Muscle layer of colon (tissue), 2 donors: ENCODE measurements at regions not wholly inside any gene's neighbourhood (a gene's known extent, or its start where the extent isn't known, plus 50 kb on each side); places are given as distances from the start of the nearest gene placed in this dataset.

Source experiments
- H3K27ac ChIP-seq: one replicate; pipeline ENCODE4 v1.7.0; 2013; ENCODE audit warnings: low read depth, mild to moderate bottlenecking, low read length, moderate library complexity
- H3K27me3 ChIP-seq, 2 donors: one replicate each; pipeline ENCODE4 v1.7.0; 2013; ENCODE audit warnings: low read length in 2 of 2, mild to moderate bottlenecking in 2 of 2; ENCODE audit not compliant: insufficient read depth in 2 of 2, control insufficient read depth in 1 of 2
- H3K36me3 ChIP-seq: one replicate; pipeline ENCODE4 v1.7.0; 2013; ENCODE audit warnings: mild to moderate bottlenecking, low read length; ENCODE audit not compliant: insufficient read depth
- H3K4me1 ChIP-seq: one replicate; pipeline ENCODE4 v1.7.0; 2013; ENCODE audit warnings: mild to moderate bottlenecking, low read length; ENCODE audit not compliant: insufficient read depth
- H3K4me3 ChIP-seq, 2 donors: one replicate each; pipeline ENCODE4 v1.7.0; 2013; ENCODE audit warnings: low read length in 2 of 2, low read depth in 1 of 2, mild to moderate bottlenecking in 1 of 2, moderate library complexity in 1 of 2
- H3K9ac ChIP-seq: one replicate; pipeline ENCODE4 v1.7.0; 2013; ENCODE audit warnings: low read length
- H3K9me3 ChIP-seq: one replicate; pipeline ENCODE4 v1.7.0; 2013; ENCODE audit warnings: mild to moderate bottlenecking, low read length
- donor health status: abdominal sarcoma.
- donor health status: Adenocarcinoma of cecum.

GRCh38 chr9:28600226-28600625 lies 1026.9 kb upstream of the C9orf72 start:
- Histone ChIP-seq H3K4me3 (no peak overlapping the region), H3K27me3 (no peaks in the 10 kb centered on the region), H3K27ac (no peak overlapping the region), H3K9me3 (no peaks in the 10 kb centered on the region), H3K36me3 (no peaks in the 10 kb centered on the region), H3K9ac (no peak overlapping the region), H3K4me1 (peaks cover 5% of the 10 kb centered on the region)

- Histone ChIP-seq H3K4me1 (peaks cover 2% of the 10 kb centered on the region), H3K9ac (no peak overlapping the region), H3K9me3 (no peaks in the 10 kb centered on the region), H3K27ac (no peak overlapping the region), H3K27me3 (no peaks in the 10 kb centered on the region), H3K4me3 (no peak overlapping the region), H3K36me3 (no peaks in the 10 kb centered on the region)
Observed at GRCh38 chr9:28607843-28608242, 1034.6 kb upstream of the C9orf72 start.

- H3K27me3 ChIP-seq: no peaks in the 10 kb centered on the region
- no peaks in the 10 kb centered on the region for H3K36me3 ChIP-seq
- H3K27ac ChIP-seq: no peak overlapping the region
- H3K9ac ChIP-seq: no peak overlapping the region
- H3K9me3 ChIP-seq: no peaks in the 10 kb centered on the region
- H3K4me1 ChIP-seq: no peaks in the 10 kb centered on the region
- H3K4me3 ChIP-seq: no peak overlapping the region
Observed at GRCh38 chr9:28610339-28610738, 1037.1 kb upstream of the C9orf72 start.

GRCh38 chr9:28616310-28616709 lies 1043.0 kb upstream of the C9orf72 start:
- Histone ChIP-seq H3K4me3 (no peak overlapping the region), H3K4me1 (no peaks in the 10 kb centered on the region), H3K9ac (no peak overlapping the region), H3K27ac (no peak overlapping the region), H3K9me3 (no peaks in the 10 kb centered on the region), H3K36me3 (no peaks in the 10 kb centered on the region), H3K27me3 (no peaks in the 10 kb centered on the region)

GRCh38 chr9:28620011-28620410 lies 1046.7 kb upstream of the C9orf72 start:
- Histone ChIP-seq H3K4me1 (no peaks in the 10 kb centered on the region), H3K4me3 (no peak overlapping the region), H3K9me3 (no peaks in the 10 kb centered on the region)

GRCh38 chr9:28620661-28621060 lies 1047.4 kb upstream of the C9orf72 start:
- H3K27ac ChIP-seq: no peak overlapping the region
- no peaks in the 10 kb centered on the region for H3K27me3 ChIP-seq
- H3K9ac ChIP-seq: no peak overlapping the region
- no peaks in the 10 kb centered on the region for H3K4me1 ChIP-seq
- H3K4me3 ChIP-seq: no peak overlapping the region
- H3K9me3 ChIP-seq: no peaks in the 10 kb centered on the region
- no peaks in the 10 kb centered on the region for H3K36me3 ChIP-seq

More at GRCh38 chr9:28620011-28620410, 1046.7 kb upstream of the C9orf72 start:
- no peaks in the 10 kb centered on the region for H3K36me3 ChIP-seq
- no peak overlapping the region for H3K27ac ChIP-seq
- no peak overlapping the region for H3K9ac ChIP-seq
- no peaks in the 10 kb centered on the region for H3K27me3 ChIP-seq

- no peak overlapping the region for H3K9ac ChIP-seq
- no peak overlapping the region for H3K4me3 ChIP-seq
- H3K4me1 ChIP-seq: no peaks in the 10 kb centered on the region
- H3K36me3 ChIP-seq: no peaks in the 10 kb centered on the region
- no peaks in the 10 kb centered on the region for H3K9me3 ChIP-seq
- no peak overlapping the region for H3K27ac ChIP-seq
- no peaks in the 10 kb centered on the region for H3K27me3 ChIP-seq
Observed at GRCh38 chr9:28624771-28625170, 1051.5 kb upstream of the C9orf72 start.

- no peaks in the 10 kb centered on the region for H3K27me3 ChIP-seq
Observed at GRCh38 chr9:28628031-28628430, 1054.8 kb upstream of the C9orf72 start.

GRCh38 chr9:28648723-28649122 lies 1075.4 kb upstream of the C9orf72 start:
- Histone ChIP-seq H3K9me3 (no peaks in the 10 kb centered on the region), H3K4me3 (no peak overlapping the region), H3K9ac (no peak overlapping the region), H3K27me3 (no peaks in the 10 kb centered on the region), H3K27ac (no peak overlapping the region), H3K4me1 (no peaks in the 10 kb centered on the region), H3K36me3 (no peaks in the 10 kb centered on the region)

More at GRCh38 chr9:28628031-28628430, 1054.8 kb upstream of the C9orf72 start:
- H3K4me1 ChIP-seq: no peaks in the 10 kb centered on the region
- H3K9me3 ChIP-seq: no peaks in the 10 kb centered on the region
- H3K27ac ChIP-seq: no peak overlapping the region
- no peak overlapping the region for H3K9ac ChIP-seq
- no peak overlapping the region for H3K4me3 ChIP-seq
- H3K36me3 ChIP-seq: no peaks in the 10 kb centered on the region

- Histone ChIP-seq H3K36me3 (no peaks in the 10 kb centered on the region), H3K9ac (no peak overlapping the region), H3K27me3 (no peaks in the 10 kb centered on the region), H3K9me3 (no peaks in the 10 kb centered on the region), H3K4me1 (no peaks in the 10 kb centered on the region), H3K4me3 (no peak overlapping the region), H3K27ac (no peak overlapping the region)
Observed at GRCh38 chr9:28650327-28650726, 1077.0 kb upstream of the C9orf72 start.

- H3K27me3 ChIP-seq: no peaks in the 10 kb centered on the region
- H3K4me1 ChIP-seq: no peaks in the 10 kb centered on the region
- H3K9ac ChIP-seq: no peak overlapping the region
- H3K27ac ChIP-seq: no peak overlapping the region
- H3K4me3 ChIP-seq: no peak overlapping the region
- no peaks in the 10 kb centered on the region for H3K36me3 ChIP-seq
- no peaks in the 10 kb centered on the region for H3K9me3 ChIP-seq
Observed at GRCh38 chr9:28651050-28651722, 1077.9 kb upstream of the C9orf72 start.

- no peak overlapping the region for H3K27ac ChIP-seq
- H3K27me3 ChIP-seq: no peaks in the 10 kb centered on the region
- no peak overlapping the region for H3K4me3 ChIP-seq
- H3K36me3 ChIP-seq: no peaks in the 10 kb centered on the region
- no peaks in the 10 kb centered on the region for H3K9me3 ChIP-seq
- H3K9ac ChIP-seq: no peak overlapping the region
- H3K4me1 ChIP-seq: no peaks in the 10 kb centered on the region
Observed at GRCh38 chr9:28653216-28653615, 1079.9 kb upstream of the C9orf72 start.
